ENCODE measurements at regions not wholly inside any gene's neighbourhood (a gene's known extent, or its start where the extent isn't known, plus 50 kb on each side); places are given as distances from the start of the nearest gene placed in this dataset.

DNA sequence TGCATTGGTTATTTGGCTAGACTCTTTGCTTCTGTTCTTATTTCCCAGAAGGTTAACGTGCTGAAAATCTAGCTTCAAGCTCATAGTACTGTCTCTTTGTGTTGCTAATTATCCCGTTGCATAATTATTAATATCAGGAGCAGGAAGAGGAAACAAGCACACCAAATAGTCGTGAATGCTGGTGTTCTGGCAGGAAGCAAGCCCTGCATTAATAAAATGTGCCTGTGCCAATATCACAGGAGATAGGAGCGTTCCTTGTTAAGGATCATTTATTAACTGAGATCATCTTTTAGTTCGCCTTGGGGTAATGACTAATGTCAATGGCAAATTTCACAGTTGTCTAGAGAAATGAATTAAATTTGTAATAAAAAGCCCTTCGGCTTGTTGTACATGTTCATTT lies 893.0 kb upstream of the POU3F3 start:
- no peaks in the 10 kb centered on the region for H3K9me3 Mint-ChIP-seq
- no peak overlapping the region for H2AFZ ChIP-seq (ENCODE audit: insufficient read depth, low read depth, low read length, poor library complexity, severe bottlenecking)
- no peak overlapping the region for H3K9ac ChIP-seq (ENCODE audit: insufficient read depth, low read length, poor library complexity, severe bottlenecking)
- no peak overlapping the region for H3K4me3 ChIP-seq (replicated peaks in 1 of 3; ENCODE audit: low read depth in 2 of 3, low read length in 3 of 3)
- H3K27me3 Mint-ChIP-seq (ENCODE audit: low read depth in 3 of 3): peaks cover 0 to 11% (median 0%) of the 10 kb centered on the region in 3 donors
- H3K36me3 Mint-ChIP-seq: no peaks in the 10 kb centered on the region
- H3K4me1 ChIP-seq (ENCODE audit: control insufficient read depth in 1 of 2, insufficient read depth in 2 of 2, low read length in 2 of 2): no peaks in the 10 kb centered on the region
- intact Hi-C loops (cut with micrococcal nuclease): no loop called here
- no peak overlapping the region for H3K4me2 ChIP-seq (replicated peaks; ENCODE audit: extremely low read depth, low read length, poor library complexity, severe bottlenecking)
- H3K36me3 ChIP-seq (replicated peaks in 1 of 2; ENCODE audit: control insufficient read depth in 1 of 2, insufficient read depth in 2 of 2, low read length in 2 of 2): no peaks in the 10 kb centered on the region
- no peaks in the 10 kb centered on the region for H3K27me3 ChIP-seq (ENCODE audit: control insufficient read depth in 2 of 2, insufficient read depth in 2 of 2, low read length in 2 of 2)
- no peak overlapping the region for H3K4me3 Mint-ChIP-seq
- 83% methylated on average over 1 of the region's 6 CpGs for WGBS (ENCODE audit: insufficient coverage)
- no peaks in the 10 kb centered on the region for H4K20me1 ChIP-seq (ENCODE audit: insufficient read depth, low read length)
- H3K9me3 ChIP-seq (replicated peaks in 1 of 2; ENCODE audit: control insufficient read depth in 1 of 2, insufficient read depth in 1 of 2, low read length in 2 of 2): no peaks in the 10 kb centered on the region
- TF ChIP-seq, protein P1, sequence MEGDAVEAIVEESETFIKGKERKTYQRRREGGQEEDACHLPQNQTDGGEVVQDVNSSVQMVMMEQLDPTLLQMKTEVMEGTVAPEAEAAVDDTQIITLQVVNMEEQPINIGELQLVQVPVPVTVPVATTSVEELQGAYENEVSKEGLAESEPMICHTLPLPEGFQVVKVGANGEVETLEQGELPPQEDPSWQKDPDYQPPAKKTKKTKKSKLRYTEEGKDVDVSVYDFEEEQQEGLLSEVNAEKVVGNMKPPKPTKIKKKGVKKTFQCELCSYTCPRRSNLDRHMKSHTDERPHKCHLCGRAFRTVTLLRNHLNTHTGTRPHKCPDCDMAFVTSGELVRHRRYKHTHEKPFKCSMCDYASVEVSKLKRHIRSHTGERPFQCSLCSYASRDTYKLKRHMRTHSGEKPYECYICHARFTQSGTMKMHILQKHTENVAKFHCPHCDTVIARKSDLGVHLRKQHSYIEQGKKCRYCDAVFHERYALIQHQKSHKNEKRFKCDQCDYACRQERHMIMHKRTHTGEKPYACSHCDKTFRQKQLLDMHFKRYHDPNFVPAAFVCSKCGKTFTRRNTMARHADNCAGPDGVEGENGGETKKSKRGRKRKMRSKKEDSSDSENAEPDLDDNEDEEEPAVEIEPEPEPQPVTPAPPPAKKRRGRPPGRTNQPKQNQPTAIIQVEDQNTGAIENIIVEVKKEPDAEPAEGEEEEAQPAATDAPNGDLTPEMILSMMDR (IDR thresholded peaks at IDR 0.05): no peak
- H3K27ac ChIP-seq (ENCODE audit: low read depth in 1 of 2, low read length in 2 of 2): no peak overlapping the region
- H3K27ac Mint-ChIP-seq: no peak overlapping the region
- no peaks in the 10 kb centered on the region for H3K4me1 Mint-ChIP-seq
- H3K79me2 ChIP-seq (ENCODE audit: insufficient read depth, low read length): no peaks in the 10 kb centered on the region
- no peak for DNase-seq

DNA sequence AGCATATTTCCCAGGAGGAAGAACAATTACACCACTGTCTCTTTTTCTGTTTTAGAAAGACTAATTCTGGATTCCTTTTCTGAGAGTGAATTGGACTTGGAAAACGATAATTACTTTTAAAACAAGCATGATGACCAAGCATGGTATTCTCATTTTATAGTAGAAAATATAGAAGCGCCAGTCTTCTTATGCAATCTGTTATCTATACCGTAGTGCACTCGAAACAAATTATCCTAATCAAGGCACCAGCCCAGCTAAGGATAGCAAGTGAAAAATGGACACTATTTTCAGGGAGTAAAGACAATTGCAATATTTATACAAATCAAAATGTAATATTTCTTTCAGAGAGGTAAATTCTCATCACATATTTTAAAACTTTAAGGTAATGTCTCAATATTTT lies 892.1 kb upstream of the POU3F3 start:
- no peak overlapping the region for H3K9ac ChIP-seq (ENCODE audit: insufficient read depth, low read length, poor library complexity, severe bottlenecking)
- H3K9me3 Mint-ChIP-seq: no peaks in the 10 kb centered on the region

More for the DNA sequence above, 892.1 kb upstream of the POU3F3 start:
- no CpG with 5 or more reads among the region's 4 CpGs for WGBS (ENCODE audit: insufficient coverage)
- Histone ChIP-seq H3K27me3 (ENCODE audit: control insufficient read depth in 2 of 2, insufficient read depth in 2 of 2, low read length in 2 of 2) (no peaks in the 10 kb centered on the region), H3K9me3 (replicated peaks in 1 of 2; ENCODE audit: control insufficient read depth in 1 of 2, insufficient read depth in 1 of 2, low read length in 2 of 2) (no peaks in the 10 kb centered on the region), H3K4me1 (ENCODE audit: control insufficient read depth in 1 of 2, insufficient read depth in 2 of 2, low read length in 2 of 2) (no peaks in the 10 kb centered on the region), H2AFZ (ENCODE audit: insufficient read depth, low read depth, low read length, poor library complexity, severe bottlenecking) (no peak overlapping the region), H3K36me3 (replicated peaks in 1 of 2; ENCODE audit: control insufficient read depth in 1 of 2, insufficient read depth in 2 of 2, low read length in 2 of 2) (no peaks in the 10 kb centered on the region), H3K27ac (ENCODE audit: low read depth in 1 of 2, low read length in 2 of 2) (no peak overlapping the region), H3K4me3 (replicated peaks in 1 of 3; ENCODE audit: low read depth in 2 of 3, low read length in 3 of 3) (no peak overlapping the region), H3K4me2 (replicated peaks; ENCODE audit: extremely low read depth, low read length, poor library complexity, severe bottlenecking) (no peak overlapping the region), H3K79me2 (ENCODE audit: insufficient read depth, low read length) (no peaks in the 10 kb centered on the region), H4K20me1 (ENCODE audit: insufficient read depth, low read length) (no peaks in the 10 kb centered on the region)
- H3K4me3 Mint-ChIP-seq: no peak overlapping the region
- no peaks in the 10 kb centered on the region for H3K4me1 Mint-ChIP-seq
- H3K27me3 Mint-ChIP-seq (ENCODE audit: low read depth in 3 of 3): peaks cover 0 to 9% (median 0%) of the 10 kb centered on the region in 3 donors
- H3K36me3 Mint-ChIP-seq: no peaks in the 10 kb centered on the region
- intact Hi-C loops (cut with micrococcal nuclease): no loop called here
- TF ChIP-seq, protein P1 (IDR thresholded peaks at IDR 0.05): no peak
- DNase-seq: no peak
- no peak overlapping the region for H3K27ac Mint-ChIP-seq
